ENCODE measurements at regions not wholly inside any gene's neighbourhood (a gene's known extent, or its start where the extent isn't known, plus 50 kb on each side); places are given as distances from the start of the nearest gene placed in this dataset.
"Not testable (repeated sequence)": the region's sequence is repeated elsewhere in the genome, so short reads cannot be mapped to it uniquely, and the experiment has no call there.

- Histone ChIP-seq H3K4me1 (ENCODE audit: control insufficient read depth, insufficient read depth, low read length) (no peaks in the 10 kb centered on the region), H3K27ac (ENCODE audit: low read length) (no peak overlapping the region), H3K27me3 (ENCODE audit: control insufficient read depth, insufficient read depth, low read length) (no peaks in the 10 kb centered on the region), H3K4me3 (ENCODE audit: low read depth in 2 of 2, low read length in 2 of 2) (no peak overlapping the region), H3K9me3 (ENCODE audit: control insufficient read depth, insufficient read depth, low read depth, low read length) (0 out of 2 replicates have a peak, but pooled peaks cover 3% of the 10 kb centered on the region), H3K36me3 (ENCODE audit: control insufficient read depth, insufficient read depth, low read length) (no peaks in the 10 kb centered on the region)
- CTCF ChIA-PET = no interaction called here
- in situ Hi-C loops (cut with HindIII; ENCODE audit: low pct_unique_long_range_greater_than_20kb, low sequenced_read_pairs) (no loop called here), intact Hi-C loops (cut with micrococcal nuclease; ENCODE audit: unreplicated experiment) (no loop called here)
- TF ChIP-seq CTCF (IDR thresholded peaks at IDR 0.05) = no peak
- no peak for TF ChIP-seq TCF7L2 (IDR thresholded peaks at IDR 0.05; ENCODE audit: low read depth, low read length)
- no peak for TF ChIP-seq POLR2AphosphoS5 (IDR thresholded peaks at IDR 0.05; ENCODE audit: low read depth, low read length)
- no peak for TF ChIP-seq SIN3A (IDR thresholded peaks at IDR 0.05; ENCODE audit: borderline replicate concordance, insufficient read depth, low read depth, low read length)
- no peak for TF ChIP-seq REST (IDR thresholded peaks at IDR 0.05; ENCODE audit: insufficient read depth in 1 of 2, low read depth in 2 of 2, low read length in 1 of 2)
- no TSS peak for BruUV-seq (replicated peaks)
- ATAC-seq (no peak), DNase-seq (ENCODE audit: low read depth, low spot score) (no peak)
- POLR2A ChIA-PET = no interaction called here
These were observed 210.3 kb downstream of the RAP2B start for GRCh38 chr3:153372326-153372725.

- no peak for ATAC-seq
- no TSS peak for BruUV-seq (replicated peaks)
- ChIA-PET CTCF (no interaction called here), POLR2A (no interaction called here)
- no peak overlapping the region for H3K27ac ChIP-seq (ENCODE audit: low read length)
- no peak overlapping the region for H3K4me3 ChIP-seq (ENCODE audit: low read depth in 2 of 2, low read length in 2 of 2)
- H3K27me3 ChIP-seq (ENCODE audit: control insufficient read depth, insufficient read depth, low read length) = no peaks in the 10 kb centered on the region
- TF ChIP-seq CTCF (IDR thresholded peaks at IDR 0.05) (no peak), REST (IDR thresholded peaks at IDR 0.05; ENCODE audit: insufficient read depth in 1 of 2, low read depth in 2 of 2, low read length in 1 of 2) (no peak), POLR2AphosphoS5 (IDR thresholded peaks at IDR 0.05; ENCODE audit: low read depth, low read length) (no peak), SIN3A (IDR thresholded peaks at IDR 0.05; ENCODE audit: borderline replicate concordance, insufficient read depth, low read depth, low read length) (no peak), TCF7L2 (IDR thresholded peaks at IDR 0.05; ENCODE audit: low read depth, low read length) (no peak)
- H3K36me3 ChIP-seq (ENCODE audit: control insufficient read depth, insufficient read depth, low read length) = no peaks in the 10 kb centered on the region
- intact Hi-C loops (cut with micrococcal nuclease; ENCODE audit: unreplicated experiment) = no loop called here
- H3K4me1 ChIP-seq (ENCODE audit: control insufficient read depth, insufficient read depth, low read length) = no peaks in the 10 kb centered on the region
- in situ Hi-C loops (cut with HindIII; ENCODE audit: low pct_unique_long_range_greater_than_20kb, low sequenced_read_pairs) = no loop called here
- H3K9me3 ChIP-seq (ENCODE audit: control insufficient read depth, insufficient read depth, low read depth, low read length) = 0 out of 2 replicates have a peak, but pooled peaks cover 3% of the 10 kb centered on the region
- no peak for DNase-seq (ENCODE audit: low read depth, low spot score)
These were observed 211.6 kb downstream of the RAP2B start for GRCh38 chr3:153373606-153374005.

GRCh38 chr3:153378366-153378765, 216.3 kb downstream of the RAP2B start:
- in situ Hi-C loops (cut with HindIII; ENCODE audit: low pct_unique_long_range_greater_than_20kb, low sequenced_read_pairs); POLR2A ChIA-PET; H3K4me3 ChIP-seq (ENCODE audit: low read depth in 2 of 2, low read length in 2 of 2); H3K27ac ChIP-seq (ENCODE audit: low read length); ATAC-seq; BruUV-seq (replicated peaks); H3K4me1 ChIP-seq (ENCODE audit: control insufficient read depth, insufficient read depth, low read length); DNase-seq (ENCODE audit: low read depth, low spot score); intact Hi-C loops (cut with micrococcal nuclease; ENCODE audit: unreplicated experiment); H3K9me3 ChIP-seq (ENCODE audit: control insufficient read depth, insufficient read depth, low read depth, low read length); CTCF ChIA-PET; H3K36me3 ChIP-seq (ENCODE audit: control insufficient read depth, insufficient read depth, low read length); H3K27me3 ChIP-seq (ENCODE audit: control insufficient read depth, insufficient read depth, low read length): not testable (repeated sequence)

Data from Panc1 (cell line).